Neuronal stem cell (in vitro differentiated cells): ENCODE measurements at regions not wholly inside any gene's neighbourhood (a gene's known extent, or its start where the extent isn't known, plus 50 kb on each side); places are given as distances from the start of the nearest gene placed in this dataset.

ENCODE experiments used
- DNase-seq: peaks from one replicate; pipeline ENCODE4 v3.0.0-alpha.2; 2013; ENCODE audit warnings: low spot score
- H2AFZ ChIP-seq: one replicate; pipeline ENCODE4 v1.6.1; 2013; ENCODE audit warnings: mild to moderate bottlenecking, low read length, inconsistent platforms
- H2AK5ac ChIP-seq: 2 replicates; pipeline ENCODE4 v1.6.1; 2013; ENCODE audit warnings: low read depth, mild to moderate bottlenecking, inconsistent platforms, low read length, moderate library complexity, mixed read lengths
- H2BK120ac ChIP-seq: 2 replicates; pipeline ENCODE4 v1.6.1; 2013; ENCODE audit warnings: low read depth, mild to moderate bottlenecking, inconsistent platforms, low read length, moderate library complexity, mixed read lengths
- H2BK12ac ChIP-seq: one replicate; pipeline ENCODE4 v1.6.1; 2013; ENCODE audit warnings: low read length, inconsistent platforms
- H2BK15ac ChIP-seq: 2 replicates; pipeline ENCODE4 v1.6.1; 2013; ENCODE audit warnings: mild to moderate bottlenecking, low read length, inconsistent platforms, mixed read lengths
- H2BK5ac ChIP-seq: one replicate; pipeline ENCODE4 v1.6.1; 2013; ENCODE audit warnings: inconsistent platforms, mild to moderate bottlenecking, low read length, moderate library complexity
- H3K14ac ChIP-seq: one replicate; pipeline ENCODE4 v1.6.1; 2013; ENCODE audit warnings: low read length, inconsistent platforms
- H3K18ac ChIP-seq: 2 replicates; pipeline ENCODE4 v1.6.1; 2013; ENCODE audit warnings: low read length, inconsistent platforms
- H3K23ac ChIP-seq: 2 replicates; pipeline ENCODE4 v1.6.1; 2013; ENCODE audit warnings: low read depth, mild to moderate bottlenecking, mixed read lengths, low read length, inconsistent platforms; ENCODE audit not compliant: poor library complexity
- H3K27ac ChIP-seq: replicated peaks from 3 replicates; pipeline ENCODE4 v1.5.1; 2013; ENCODE audit warnings: low read length, inconsistent platforms
- H3K27me3 ChIP-seq, 3 experiments: 2 replicates each; pipeline ENCODE4 v1.6.1; 2013; ENCODE audit warnings: low read length in 3 of 3, mild to moderate bottlenecking in 2 of 3, inconsistent platforms in 1 of 3, low read depth in 1 of 3, mixed read lengths in 1 of 3, moderate library complexity in 1 of 3; ENCODE audit not compliant: control insufficient read depth in 3 of 3, insufficient read depth in 3 of 3
- H3K36me3 ChIP-seq, 2 donors: replicated peaks in 1 of 2; 2 replicates each; pipeline ENCODE4 v1.6.1; 2013; ENCODE audit warnings: low read length in 2 of 2; ENCODE audit not compliant: control insufficient read depth in 2 of 2, insufficient read depth in 2 of 2
- H3K4ac ChIP-seq: 2 replicates; pipeline ENCODE4 v1.6.1; 2013; ENCODE audit warnings: inconsistent platforms, mild to moderate bottlenecking, low read length, moderate library complexity
- H3K4me1 ChIP-seq, 2 donors: 1 replicate in 1 of 2; 2 replicates in 1 of 2; pipeline ENCODE4 v1.6.1; 2013; ENCODE audit warnings: low read length in 2 of 2, low read depth in 1 of 2; ENCODE audit not compliant: control insufficient read depth in 2 of 2, insufficient read depth in 1 of 2
- H3K4me2 ChIP-seq: one replicate; pipeline ENCODE4 v1.6.1; 2013; ENCODE audit warnings: mild to moderate bottlenecking, low read length, inconsistent platforms; ENCODE audit not compliant: insufficient read depth, poor library complexity, severe bottlenecking
- H3K4me3 ChIP-seq, 2 donors: 2 replicates each; pipeline ENCODE4 v1.5.1; 2013; ENCODE audit warnings: low read length in 2 of 2, mild to moderate bottlenecking in 2 of 2, inconsistent platforms in 1 of 2, moderate library complexity in 1 of 2
- H3K79me1 ChIP-seq: one replicate; pipeline ENCODE4 v1.6.1; 2013; ENCODE audit warnings: low read depth, mild to moderate bottlenecking, inconsistent platforms, low read length, moderate library complexity
- H3K9ac ChIP-seq: one replicate; pipeline ENCODE4 v1.6.1; 2013; ENCODE audit warnings: mild to moderate bottlenecking, low read depth, low read length, inconsistent platforms; ENCODE audit not compliant: poor library complexity
- H3K9me3 ChIP-seq, 2 donors: replicated peaks in 1 of 2; 2 replicates each; pipeline versions ENCODE3 to v1.6.1; 2013; ENCODE audit warnings: low read length in 2 of 2, mild to moderate bottlenecking in 2 of 2, inconsistent platforms in 1 of 2, low read depth in 1 of 2, mixed read lengths in 1 of 2, moderate library complexity in 1 of 2; ENCODE audit not compliant: control insufficient read depth in 2 of 2, insufficient read depth in 1 of 2
- H4K8ac ChIP-seq: one replicate; pipeline ENCODE4 v1.6.1; 2013; ENCODE audit warnings: low read depth, mild to moderate bottlenecking, inconsistent platforms, low read length, moderate library complexity
- H4K91ac ChIP-seq: one replicate; pipeline ENCODE4 v1.6.1; 2013; ENCODE audit warnings: low read length, low read depth, mild to moderate bottlenecking, inconsistent platforms; ENCODE audit not compliant: poor library complexity
- WGBS, 2 donors: extraction: QIAGEN DNeasy Blood & Tissue Kit; methylation state at CpG; one replicate each; pipeline ENCODE4 v1.1.7; 2013; ENCODE audit warnings: missing lambda C conversion rate in 2 of 2, mixed read lengths in 1 of 2; ENCODE audit not compliant: insufficient read length in 2 of 2, insufficient replicate concordance in 1 of 2; ENCODE audit errors: extremely low coverage in 2 of 2; 5-methylcytosine and 5-hydroxymethylcytosine counted together

GRCh38 chr15:91465696-91466095, 365.6 kb downstream of the SV2B start:
- Histone ChIP-seq H3K4ac (no peak overlapping the region), H2AK5ac (no peak overlapping the region), H3K23ac (no peak overlapping the region), H2BK15ac (no peak overlapping the region), H3K36me3 (no peaks in the 10 kb centered on the region), H3K18ac (no peak overlapping the region), H2BK5ac (no peak overlapping the region), H3K79me1 (no peaks in the 10 kb centered on the region), H3K4me2 (no peak overlapping the region), H2BK120ac (no peak overlapping the region), H3K9ac (no peak overlapping the region), H2BK12ac (no peak overlapping the region), H3K27ac (no peak overlapping the region), H3K9me3 (no peaks in the 10 kb centered on the region), H3K14ac (no peak overlapping the region), H4K8ac (no peak overlapping the region), H4K91ac (no peak overlapping the region), H3K27me3 (no peaks in the 10 kb centered on the region), H2AFZ (no peak overlapping the region), H3K4me1 (peaks cover 0 to 3% of the 10 kb centered on the region in 2 donors), H3K4me3 (no peak overlapping the region)
- DNase-seq, result no peak
- WGBS, 2 donors, result no CpG with 5 or more reads among the region's 7 CpGs

- DNase-seq, result no peak
- Histone ChIP-seq H3K4me1 (peaks cover 0 to 3% of the 10 kb centered on the region in 2 donors), H3K14ac (no peak overlapping the region), H3K4me2 (no peak overlapping the region), H2BK15ac (no peak overlapping the region), H3K9me3 (no peaks in the 10 kb centered on the region), H3K4me3 (no peak overlapping the region), H3K9ac (no peak overlapping the region), H3K23ac (no peak overlapping the region), H3K27me3 (no peaks in the 10 kb centered on the region), H3K36me3 (no peaks in the 10 kb centered on the region), H4K8ac (no peak overlapping the region), H3K79me1 (no peaks in the 10 kb centered on the region), H2BK5ac (no peak overlapping the region), H2AK5ac (no peak overlapping the region), H3K18ac (no peak overlapping the region), H3K27ac (no peak overlapping the region), H2BK12ac (no peak overlapping the region), H4K91ac (no peak overlapping the region), H2BK120ac (no peak overlapping the region), H3K4ac (no peak overlapping the region), H2AFZ (no peak overlapping the region)
- no CpG with 5 or more reads among the region's 5 CpGs for WGBS, 2 donors
Observed at GRCh38 chr15:91468871-91469580, 369.0 kb downstream of the SV2B start.

GRCh38 chr15:91469632-91470567, 369.8 kb downstream of the SV2B start:
- H2BK5ac ChIP-seq, result no peak overlapping the region
- no peak overlapping the region for H3K14ac ChIP-seq
- no peak overlapping the region for H2BK15ac ChIP-seq
- no peaks in the 10 kb centered on the region for H3K36me3 ChIP-seq
- WGBS, 2 donors, result no CpG with 5 or more reads among the region's 17 CpGs
- no peak overlapping the region for H3K27ac ChIP-seq
- DNase-seq, result no peak
- H2BK120ac ChIP-seq, result no peak overlapping the region
- H3K9me3 ChIP-seq, result no peaks in the 10 kb centered on the region
- no peak overlapping the region for H3K18ac ChIP-seq
- H2AFZ ChIP-seq, result no peak overlapping the region
- no peak overlapping the region for H2AK5ac ChIP-seq
- no peak overlapping the region for H3K4ac ChIP-seq
- no peak overlapping the region for H3K9ac ChIP-seq
- H3K79me1 ChIP-seq, result no peaks in the 10 kb centered on the region
- H3K4me3 ChIP-seq, result no peak overlapping the region
- no peak overlapping the region for H3K4me2 ChIP-seq
- H4K8ac ChIP-seq, result no peak overlapping the region
- no peak overlapping the region for H3K23ac ChIP-seq
- H3K27me3 ChIP-seq, result no peaks in the 10 kb centered on the region
- H2BK12ac ChIP-seq, result no peak overlapping the region
- H4K91ac ChIP-seq, result no peak overlapping the region
- peaks cover 0 to 3% of the 10 kb centered on the region in 2 donors for H3K4me1 ChIP-seq

GRCh38 chr15:91471468-91471867, 371.4 kb downstream of the SV2B start:
- Histone ChIP-seq H3K18ac (no peak overlapping the region), H3K79me1 (no peaks in the 10 kb centered on the region), H2BK15ac (no peak overlapping the region), H3K9ac (no peak overlapping the region), H2BK5ac (no peak overlapping the region), H3K23ac (no peak overlapping the region), H3K36me3 (no peaks in the 10 kb centered on the region), H3K4me2 (no peak overlapping the region), H2AK5ac (no peak overlapping the region), H3K27ac (no peak overlapping the region), H2AFZ (no peak overlapping the region), H3K4ac (no peak overlapping the region), H3K9me3 (no peaks in the 10 kb centered on the region), H4K91ac (no peak overlapping the region), H3K14ac (no peak overlapping the region), H2BK12ac (no peak overlapping the region), H3K4me1 (peaks cover 0 to 3% of the 10 kb centered on the region in 2 donors), H3K4me3 (no peak overlapping the region), H3K27me3 (no peaks in the 10 kb centered on the region), H2BK120ac (no peak overlapping the region), H4K8ac (no peak overlapping the region)
- WGBS, 2 donors, result no CpG with 5 or more reads among the region's 6 CpGs
- DNase-seq, result no peak
